Type B pancreatic cell (in vitro differentiated cells): ENCODE measurements at regions not wholly inside any gene's neighbourhood (a gene's known extent, or its start where the extent isn't known, plus 50 kb on each side); places are given as distances from the start of the nearest gene placed in this dataset.

Experiments
- DNase-seq: peaks from one replicate; pipeline ENCODE4 v3.0.0; 2021; ENCODE audit warnings: mixed read lengths; ENCODE audit not compliant: unreplicated experiment; ENCODE audit errors: extremely low spot score
- H3K27ac Mint-ChIP-seq: 2 replicates; pipeline ENCODE4 v1.8.0; 2021; ENCODE audit warnings: mild to moderate bottlenecking, mixed read lengths
- H3K27me3 Mint-ChIP-seq: 2 replicates; pipeline ENCODE4 v1.8.0; 2021; ENCODE audit warnings: mixed read lengths
- H3K36me3 Mint-ChIP-seq: 2 replicates; pipeline ENCODE4 v1.8.0; 2021; ENCODE audit warnings: mixed read lengths
- H3K4me1 Mint-ChIP-seq: one replicate; pipeline ENCODE4 v1.8.0; 2021; ENCODE audit warnings: mixed read lengths; ENCODE audit not compliant: unreplicated experiment
- H3K4me3 Mint-ChIP-seq: 2 replicates; pipeline ENCODE4 v1.8.0; 2021; ENCODE audit warnings: mild to moderate bottlenecking, mixed read lengths
- H3K9me3 Mint-ChIP-seq: 2 replicates; pipeline ENCODE4 v1.8.0; 2021; ENCODE audit warnings: mixed read lengths
- TF ChIP-seq, protein P1 (sequence below): fragments of 200-600 bp; sonication (generic); conservative IDR thresholded peaks from 2 replicates; pipeline ENCODE4 v1.5.0; 2021; ENCODE audit warnings: antibody characterized with exemption, mild to moderate bottlenecking

DNA sequence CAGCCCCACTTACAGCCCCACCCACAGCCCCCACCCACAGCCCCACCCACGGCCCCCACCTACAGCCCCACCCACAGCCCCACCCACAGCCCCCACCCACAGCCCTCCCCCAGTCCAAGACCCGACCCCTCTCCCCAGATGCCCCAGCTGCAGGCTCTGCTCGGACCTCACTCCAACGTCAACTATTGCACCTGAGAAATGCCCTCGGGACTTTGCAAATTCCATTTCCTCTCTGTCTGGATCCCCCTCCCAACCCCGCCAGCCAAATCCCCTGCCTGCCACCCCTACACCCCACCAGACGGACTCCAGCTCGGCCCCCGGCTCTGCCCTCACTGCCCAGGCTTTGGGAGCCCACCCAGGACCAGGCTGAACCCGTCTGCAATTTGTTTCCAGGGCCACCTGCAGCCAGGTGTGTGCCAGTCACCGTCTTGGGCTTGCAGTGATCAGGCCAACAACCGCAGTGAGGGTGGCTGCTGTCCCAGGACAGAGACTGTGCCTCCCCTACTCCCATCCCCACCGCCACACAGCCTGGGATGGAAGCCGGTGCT lies 662.8 kb downstream of the BRD1 start:
- peaks cover 10% of the 10 kb centered on the region for H3K27me3 Mint-ChIP-seq
- no peak overlapping the region for H3K4me3 Mint-ChIP-seq
- no peak overlapping the region for H3K27ac Mint-ChIP-seq
- no peak for DNase-seq
- TF ChIP-seq, protein P1, sequence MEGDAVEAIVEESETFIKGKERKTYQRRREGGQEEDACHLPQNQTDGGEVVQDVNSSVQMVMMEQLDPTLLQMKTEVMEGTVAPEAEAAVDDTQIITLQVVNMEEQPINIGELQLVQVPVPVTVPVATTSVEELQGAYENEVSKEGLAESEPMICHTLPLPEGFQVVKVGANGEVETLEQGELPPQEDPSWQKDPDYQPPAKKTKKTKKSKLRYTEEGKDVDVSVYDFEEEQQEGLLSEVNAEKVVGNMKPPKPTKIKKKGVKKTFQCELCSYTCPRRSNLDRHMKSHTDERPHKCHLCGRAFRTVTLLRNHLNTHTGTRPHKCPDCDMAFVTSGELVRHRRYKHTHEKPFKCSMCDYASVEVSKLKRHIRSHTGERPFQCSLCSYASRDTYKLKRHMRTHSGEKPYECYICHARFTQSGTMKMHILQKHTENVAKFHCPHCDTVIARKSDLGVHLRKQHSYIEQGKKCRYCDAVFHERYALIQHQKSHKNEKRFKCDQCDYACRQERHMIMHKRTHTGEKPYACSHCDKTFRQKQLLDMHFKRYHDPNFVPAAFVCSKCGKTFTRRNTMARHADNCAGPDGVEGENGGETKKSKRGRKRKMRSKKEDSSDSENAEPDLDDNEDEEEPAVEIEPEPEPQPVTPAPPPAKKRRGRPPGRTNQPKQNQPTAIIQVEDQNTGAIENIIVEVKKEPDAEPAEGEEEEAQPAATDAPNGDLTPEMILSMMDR, result no peak
- H3K4me1 Mint-ChIP-seq, result no peaks in the 10 kb centered on the region
- no peaks in the 10 kb centered on the region for H3K36me3 Mint-ChIP-seq
- H3K9me3 Mint-ChIP-seq, result no peaks in the 10 kb centered on the region

DNA sequence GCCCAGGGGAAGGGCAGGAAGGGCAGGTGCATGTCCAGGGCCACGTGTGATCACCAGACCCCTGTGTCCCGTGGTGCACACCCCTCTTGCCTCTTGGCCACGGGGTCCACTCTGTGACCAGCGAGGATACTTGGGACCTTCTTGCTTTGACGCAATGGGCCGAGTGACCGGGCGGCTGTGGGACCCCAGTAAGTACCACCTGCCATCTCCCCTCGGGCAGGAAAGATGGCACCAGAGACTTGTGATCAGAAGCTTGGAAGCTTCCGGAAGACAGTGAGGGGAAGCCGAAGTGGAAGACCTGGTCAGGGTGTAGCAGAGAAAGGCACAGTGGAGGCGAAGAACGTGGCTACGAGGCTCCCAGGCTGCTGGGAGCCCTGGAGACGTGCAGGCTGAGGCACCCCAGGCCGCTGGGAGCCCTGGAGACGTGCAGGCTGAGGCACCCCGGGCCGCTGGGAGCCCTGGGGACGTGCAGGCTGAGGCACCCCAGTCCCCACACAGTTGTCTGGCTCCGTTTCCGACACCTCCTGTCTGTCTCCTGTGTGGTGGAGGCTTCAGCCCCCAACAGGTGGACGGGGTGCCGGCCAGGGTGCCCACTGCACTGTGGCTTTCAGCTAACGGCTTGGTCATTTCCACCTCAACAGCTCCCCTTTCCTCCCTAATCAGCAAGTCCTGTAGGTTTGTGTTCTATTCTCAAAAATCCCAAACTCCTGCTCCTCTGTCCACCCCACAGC lies 663.5 kb downstream of the BRD1 start:
- H3K4me1 Mint-ChIP-seq, result no peaks in the 10 kb centered on the region
- no peak overlapping the region for H3K27ac Mint-ChIP-seq
- DNase-seq, result no peak
- H3K4me3 Mint-ChIP-seq, result no peak overlapping the region
- H3K27me3 Mint-ChIP-seq, result peaks cover 10% of the 10 kb centered on the region
- no peaks in the 10 kb centered on the region for H3K36me3 Mint-ChIP-seq
- TF ChIP-seq, protein P1, result no peak
- H3K9me3 Mint-ChIP-seq, result no peaks in the 10 kb centered on the region

DNA sequence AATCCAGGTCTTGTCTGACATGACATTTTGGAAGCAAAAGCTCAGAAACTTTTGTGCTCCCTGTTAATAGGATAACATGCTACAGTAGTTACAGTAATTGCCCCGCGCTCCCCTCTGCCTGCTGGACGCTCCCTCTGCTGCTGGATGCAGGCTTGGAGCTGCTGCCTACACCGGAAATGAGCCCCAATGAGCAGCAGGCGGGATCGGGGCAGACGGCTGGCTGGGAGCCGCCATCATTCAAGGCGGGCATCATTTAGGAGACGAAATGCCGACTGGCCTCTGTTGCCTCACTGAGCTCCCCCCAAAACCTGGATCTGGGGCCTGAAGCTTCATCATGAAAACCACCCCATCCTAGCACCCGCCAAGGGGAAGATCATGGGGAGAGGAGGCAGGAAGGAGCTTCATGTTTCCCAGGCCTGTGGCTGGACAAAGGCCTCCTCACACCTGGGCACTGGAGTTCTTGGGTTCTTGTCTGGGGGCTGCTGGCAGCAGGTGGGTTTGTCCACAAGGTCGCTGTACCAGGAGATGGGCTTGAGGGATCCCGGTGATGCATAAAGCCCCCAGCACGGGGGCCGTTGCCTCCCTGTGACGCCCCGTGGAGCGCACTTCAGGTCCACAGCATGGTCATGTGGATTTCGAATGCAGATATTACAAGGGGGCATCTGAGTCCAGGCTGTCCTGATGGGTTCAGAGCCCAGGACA lies 664.3 kb downstream of the BRD1 start:
- Mint-ChIP-seq H3K36me3 (no peaks in the 10 kb centered on the region), H3K27ac (no peak overlapping the region), H3K4me1 (no peaks in the 10 kb centered on the region), H3K4me3 (no peak overlapping the region), H3K9me3 (no peaks in the 10 kb centered on the region), H3K27me3 (peaks cover 10% of the 10 kb centered on the region)
- DNase-seq, result no peak
- TF ChIP-seq, protein P1, result no peak

DNA sequence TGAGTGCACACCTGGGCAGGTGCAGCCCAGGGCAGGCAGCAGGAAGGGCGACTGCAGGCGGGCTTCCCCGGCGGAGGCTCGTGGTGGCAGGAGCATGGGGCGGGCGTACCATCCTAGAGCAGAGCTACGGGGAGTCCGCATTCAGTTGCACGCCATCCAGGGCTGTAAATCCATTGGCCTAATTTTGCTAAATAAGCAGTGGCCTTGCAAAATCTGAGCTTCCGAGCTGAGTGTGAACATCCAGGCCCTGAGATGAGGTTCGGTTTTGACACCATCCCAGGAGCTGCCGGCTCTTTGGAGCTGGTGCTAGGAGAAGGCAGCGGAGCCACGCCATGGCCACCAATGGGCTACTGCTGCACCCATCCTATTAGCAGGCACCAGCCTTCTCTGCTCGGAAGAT lies 664.8 kb downstream of the BRD1 start:
- Mint-ChIP-seq H3K36me3 (no peaks in the 10 kb centered on the region), H3K4me3 (no peak overlapping the region), H3K27me3 (peaks cover 15% of the 10 kb centered on the region), H3K9me3 (no peaks in the 10 kb centered on the region), H3K27ac (no peak overlapping the region), H3K4me1 (no peaks in the 10 kb centered on the region)
- TF ChIP-seq, protein P1, result no peak
- DNase-seq, result no peak

DNA sequence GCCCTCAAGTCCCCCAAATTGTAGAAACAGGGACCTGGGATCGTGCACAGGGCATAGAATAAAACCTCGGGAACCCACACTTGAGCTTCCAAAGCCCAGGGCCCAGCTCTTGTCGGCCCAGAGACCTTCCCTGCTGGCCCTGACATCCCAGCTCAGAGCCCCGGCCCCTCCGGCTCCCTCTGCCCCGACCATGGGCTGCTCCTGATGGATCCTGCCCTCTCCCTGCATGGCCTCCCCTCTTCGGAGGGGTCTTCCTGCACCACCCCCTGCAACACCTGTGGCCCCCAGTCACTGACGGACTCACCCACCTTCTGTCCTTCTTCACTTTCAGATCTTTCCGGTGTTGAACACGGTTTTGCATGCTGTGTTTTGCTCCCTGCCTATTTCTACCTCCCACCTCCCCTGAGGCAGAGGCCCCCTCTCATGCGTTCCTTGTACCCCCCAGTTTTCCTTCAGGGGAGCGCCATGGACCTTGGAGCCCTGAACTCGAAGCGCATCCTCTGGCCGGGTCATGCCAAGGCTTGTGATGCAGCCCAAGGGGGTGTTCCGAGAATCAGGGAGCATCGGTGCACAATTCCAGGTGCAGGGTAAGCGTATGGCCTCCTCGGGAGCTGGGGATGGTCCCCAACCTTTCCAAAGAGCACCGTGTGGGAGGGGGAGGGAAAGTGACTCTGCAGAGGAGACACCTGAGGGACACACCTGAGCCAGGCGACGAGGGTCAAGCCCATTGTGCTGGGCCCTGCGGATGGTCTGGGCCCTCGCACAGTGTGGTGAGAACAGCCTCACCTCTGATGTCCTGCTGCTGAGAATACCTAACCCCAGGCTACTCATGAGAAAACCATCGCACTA lies 666.4 kb downstream of the BRD1 start:
- Mint-ChIP-seq H3K27ac (no peak overlapping the region), H3K9me3 (no peaks in the 10 kb centered on the region), H3K4me1 (peaks cover 8% of the 10 kb centered on the region), H3K4me3 (no peak overlapping the region), H3K27me3 (peaks cover 23% of the 10 kb centered on the region), H3K36me3 (no peaks in the 10 kb centered on the region)
- no peak for DNase-seq
- TF ChIP-seq, protein P1, result no peak
